Spleen (tissue), 11 donors: ENCODE measurements at regions not wholly inside any gene's neighbourhood (a gene's known extent, or its start where the extent isn't known, plus 50 kb on each side); places are given as distances from the start of the nearest gene placed in this dataset.

Source experiments
- DNase-seq: peaks from one replicate; pipeline ENCODE4 v3.0.0-alpha.2; 2020
- H3K27ac ChIP-seq, 8 donors: fragments of 200-600 bp; sonication (generic) in 7 of 8; 1 replicate in 4 of 8; 2 replicates in 4 of 8; pipeline versions ENCODE4 v1.5.0 to v1.8.0; 2016 to 2021; ENCODE audit warnings: inconsistent platforms in 4 of 8, mild to moderate bottlenecking in 4 of 8, moderate library complexity in 1 of 8
- H3K27me3 ChIP-seq, 7 donors: fragments of 200-600 bp; sonication (generic) in 6 of 7; replicated peaks in 1 of 7; 1 replicate in 4 of 7; 2 replicates in 3 of 7; pipeline versions ENCODE4 v1.5.0 to v1.8.0; 2016 to 2021; ENCODE audit warnings: inconsistent platforms in 3 of 7, mild to moderate bottlenecking in 1 of 7
- H3K36me3 ChIP-seq, 6 donors: fragments of 200-600 bp; sonication (generic) in 5 of 6; 1 replicate in 4 of 6; 2 replicates in 2 of 6; pipeline versions ENCODE4 v1.5.0 to v1.8.0; 2016 to 2021; ENCODE audit warnings: inconsistent platforms in 2 of 6
- H3K4me1 ChIP-seq, 6 donors: fragments of 200-600 bp; sonication (generic) in 5 of 6; 1 replicate in 3 of 6; 2 replicates in 3 of 6; pipeline versions ENCODE4 v1.5.0 to v1.8.0; 2016 to 2021; ENCODE audit warnings: inconsistent platforms in 3 of 6
- H3K4me3 ChIP-seq, 8 donors: fragments of 200-600 bp; sonication (generic) in 7 of 8; 1 replicate in 4 of 8; 2 replicates in 4 of 8; pipeline versions ENCODE4 v1.5.0 to v1.8.0; 2016 to 2021; ENCODE audit warnings: inconsistent platforms in 4 of 8, mild to moderate bottlenecking in 4 of 8, moderate library complexity in 2 of 8
- H3K9me3 ChIP-seq, 8 donors: fragments of 200-600 bp; sonication (generic) in 7 of 8; 1 replicate in 4 of 8; 2 replicates in 4 of 8; pipeline versions ENCODE4 v1.5.0 to v1.8.0; 2016 to 2021; ENCODE audit warnings: inconsistent platforms in 4 of 8
- POLR2A ChIP-seq, 3 donors: fragments of 450-650 bp; IDR thresholded peaks; one replicate each; pipeline ENCODE4 v1.5.1; 2017; ENCODE audit warnings: antibody characterized with exemption in 3 of 3, mild to moderate bottlenecking in 1 of 3
- POLR2AphosphoS5 ChIP-seq, 3 donors: sonication (generic); formaldehyde crosslinking; IDR thresholded peaks; one replicate each; pipeline ENCODE4 v1.5.1; 2017; ENCODE audit warnings: antibody characterized with exemption in 3 of 3
- WGBS, 5 donors: extraction: QIAGEN DNeasy Blood & Tissue Kit in 3 of 5; methylation state at CpG; one replicate each; pipeline versions ENCODE4 v1.1.5 to v1.1.7; 2013 to 2018; 5-methylcytosine and 5-hydroxymethylcytosine counted together
- intact Hi-C: fragments of 100-400 bp; cut with DNase I; formaldehyde crosslinking; loops from one replicate; pipeline ENCODE4 v1.15.0; 2023; ENCODE audit warnings: low total_unique reads
- TF ChIP-seq, protein P1 (sequence below), 11 experiments: fragments of 200-600 bp in 7 of 11; fragments of 450-650 bp in 4 of 11; sonication (generic) in 4 of 11; IDR thresholded peaks in 8 of 11; conservative IDR thresholded peaks in 3 of 11; 1 replicate in 7 of 11; 2 replicates in 4 of 11; pipeline versions ENCODE4 v1.4.0 to v1.8.0; 2016 to 2021; ENCODE audit warnings: antibody characterized with exemption in 11 of 11, inconsistent platforms in 4 of 11, mild to moderate bottlenecking in 1 of 11
- donor health status: healthy with polysubstance abuse.
- donor health status: DM: no; HTN: no; CAD: no; lungs with moderate emphysema.
- donor health status: DM: no; HTN: no; CAD: no.
- donor health status: Bipolar disorder and iron deficiency.
- donor health status: healthy.
- donor health status: DM: no; HTN: no; CAD: no.
- donor health status: DM: yes; HTN: yes; CAD: no.

DNA sequence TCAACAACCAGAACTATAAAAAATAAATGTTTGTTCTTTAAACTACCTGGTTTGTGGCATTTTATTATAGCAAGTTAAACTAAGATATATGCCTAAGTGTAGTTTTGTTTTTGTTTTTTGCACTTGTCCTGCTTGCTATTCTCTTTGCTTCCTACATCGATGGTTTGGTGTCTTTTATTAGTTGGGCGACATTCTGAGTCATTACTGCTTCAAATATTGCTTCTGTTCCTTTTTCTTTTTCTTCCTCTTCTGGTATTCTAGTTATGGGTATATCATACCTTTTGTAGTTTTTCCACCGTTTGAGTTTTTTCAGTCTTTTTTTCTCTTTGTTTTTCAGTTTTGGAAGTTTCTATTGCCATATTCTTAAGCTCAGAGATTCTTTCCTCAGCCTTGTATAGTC lies 86.9 kb downstream of the MACIR start:
- no peaks in the 10 kb centered on the region for H3K36me3 ChIP-seq
- intact Hi-C loops: no loop called here
- H3K27me3 ChIP-seq: no peaks in the 10 kb centered on the region
- TF ChIP-seq POLR2A (IDR thresholded peaks at IDR 0.05) (no peak), POLR2AphosphoS5 (IDR thresholded peaks at IDR 0.05) (no peak)
- TF ChIP-seq, protein P1, sequence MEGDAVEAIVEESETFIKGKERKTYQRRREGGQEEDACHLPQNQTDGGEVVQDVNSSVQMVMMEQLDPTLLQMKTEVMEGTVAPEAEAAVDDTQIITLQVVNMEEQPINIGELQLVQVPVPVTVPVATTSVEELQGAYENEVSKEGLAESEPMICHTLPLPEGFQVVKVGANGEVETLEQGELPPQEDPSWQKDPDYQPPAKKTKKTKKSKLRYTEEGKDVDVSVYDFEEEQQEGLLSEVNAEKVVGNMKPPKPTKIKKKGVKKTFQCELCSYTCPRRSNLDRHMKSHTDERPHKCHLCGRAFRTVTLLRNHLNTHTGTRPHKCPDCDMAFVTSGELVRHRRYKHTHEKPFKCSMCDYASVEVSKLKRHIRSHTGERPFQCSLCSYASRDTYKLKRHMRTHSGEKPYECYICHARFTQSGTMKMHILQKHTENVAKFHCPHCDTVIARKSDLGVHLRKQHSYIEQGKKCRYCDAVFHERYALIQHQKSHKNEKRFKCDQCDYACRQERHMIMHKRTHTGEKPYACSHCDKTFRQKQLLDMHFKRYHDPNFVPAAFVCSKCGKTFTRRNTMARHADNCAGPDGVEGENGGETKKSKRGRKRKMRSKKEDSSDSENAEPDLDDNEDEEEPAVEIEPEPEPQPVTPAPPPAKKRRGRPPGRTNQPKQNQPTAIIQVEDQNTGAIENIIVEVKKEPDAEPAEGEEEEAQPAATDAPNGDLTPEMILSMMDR (IDR thresholded peaks at IDR 0.05 in 8 of 11, conservative IDR thresholded peaks at IDR 0.05 in 3 of 11): no peak
- H3K27ac ChIP-seq: no peak overlapping the region
- 63 to 91% (median 74%) methylated on average over 3 of the region's 3 CpGs for WGBS, 5 donors
- H3K4me1 ChIP-seq: no peaks in the 10 kb centered on the region
- no peak for DNase-seq
- peaks cover 0 to 11% (median 6%) of the 10 kb centered on the region in 8 donors for H3K9me3 ChIP-seq
- no peak overlapping the region for H3K4me3 ChIP-seq

DNA sequence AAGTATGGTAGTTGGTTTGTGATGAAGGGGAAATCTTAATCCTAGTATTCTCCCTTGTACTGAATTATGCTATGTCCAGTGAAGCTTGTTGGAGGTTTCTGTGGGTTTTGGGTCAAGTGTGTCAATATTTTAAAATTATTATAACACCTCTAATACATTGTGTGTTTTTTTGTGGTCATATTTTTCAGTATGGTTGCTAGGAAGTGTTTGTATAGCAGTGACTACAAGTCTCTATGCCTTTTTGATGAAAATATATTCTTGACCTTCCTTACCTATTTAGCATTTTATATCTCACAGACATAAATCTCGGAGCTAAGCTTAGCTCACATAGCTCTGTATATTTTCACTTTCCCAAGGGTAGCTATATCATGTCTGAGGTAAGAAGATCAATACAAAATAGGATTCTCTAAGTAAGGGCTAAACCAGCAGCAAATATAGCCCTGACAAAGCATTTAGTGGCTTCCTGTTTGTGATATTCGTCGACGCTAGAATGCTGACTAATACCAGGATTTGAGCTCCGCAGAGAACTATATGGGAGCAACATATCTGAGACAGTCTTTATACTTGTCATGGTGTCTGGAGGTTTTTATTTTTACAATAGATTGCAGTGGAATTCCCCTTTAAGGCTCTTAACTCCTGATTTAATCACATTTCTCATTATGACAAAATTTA lies 82.3 kb downstream of the MACIR start:
- Histone ChIP-seq H3K4me1 (no peaks in the 10 kb centered on the region), H3K36me3 (no peaks in the 10 kb centered on the region), H3K4me3 (no peak overlapping the region), H3K27ac (no peak overlapping the region), H3K9me3 (peaks cover 0 to 11% (median 6%) of the 10 kb centered on the region in 8 donors), H3K27me3 (no peaks in the 10 kb centered on the region)
- WGBS, 5 donors: 22 to 36% (median 26%) methylated on average over 5 of the region's 5 CpGs
- DNase-seq: no peak
- intact Hi-C loops: no loop called here
- TF ChIP-seq, protein P1 (IDR thresholded peaks at IDR 0.05 in 8 of 11, conservative IDR thresholded peaks at IDR 0.05 in 3 of 11): no peak
- TF ChIP-seq POLR2A (IDR thresholded peaks at IDR 0.05): no peak
- no peak for TF ChIP-seq POLR2AphosphoS5 (IDR thresholded peaks at IDR 0.05)

DNA sequence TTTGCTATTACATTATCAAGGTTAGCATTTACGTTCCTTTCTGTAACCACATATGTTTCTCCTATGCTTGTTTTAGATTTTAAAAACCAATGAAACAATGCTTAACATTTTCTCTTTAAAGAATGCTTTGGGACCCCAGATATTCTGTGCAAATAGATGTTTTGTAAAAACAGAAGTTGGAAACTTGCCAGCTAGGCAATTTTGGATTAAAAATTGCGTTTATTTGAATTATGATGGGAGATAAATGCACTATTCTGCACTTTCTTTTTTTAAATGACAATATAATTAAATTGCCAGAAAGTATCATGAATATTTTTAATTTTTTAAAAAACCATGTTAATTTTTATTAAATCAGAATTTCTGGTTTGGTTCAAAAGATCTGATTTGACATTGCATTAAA lies 81.6 kb downstream of the MACIR start:
- H3K36me3 ChIP-seq: no peaks in the 10 kb centered on the region
- 81 to 94% (median 86%) methylated on average over 2 of the region's 2 CpGs for WGBS, 5 donors
- no peaks in the 10 kb centered on the region for H3K27me3 ChIP-seq
- no peaks in the 10 kb centered on the region for H3K4me1 ChIP-seq
- no peak for TF ChIP-seq POLR2A (IDR thresholded peaks at IDR 0.05)
- TF ChIP-seq, protein P1 (IDR thresholded peaks at IDR 0.05 in 8 of 11, conservative IDR thresholded peaks at IDR 0.05 in 3 of 11): no peak
- no peak for DNase-seq
- intact Hi-C loops: no loop called here
- H3K27ac ChIP-seq: no peak overlapping the region
- H3K4me3 ChIP-seq: no peak overlapping the region
- peaks cover 0 to 11% (median 6%) of the 10 kb centered on the region in 8 donors for H3K9me3 ChIP-seq

DNA sequence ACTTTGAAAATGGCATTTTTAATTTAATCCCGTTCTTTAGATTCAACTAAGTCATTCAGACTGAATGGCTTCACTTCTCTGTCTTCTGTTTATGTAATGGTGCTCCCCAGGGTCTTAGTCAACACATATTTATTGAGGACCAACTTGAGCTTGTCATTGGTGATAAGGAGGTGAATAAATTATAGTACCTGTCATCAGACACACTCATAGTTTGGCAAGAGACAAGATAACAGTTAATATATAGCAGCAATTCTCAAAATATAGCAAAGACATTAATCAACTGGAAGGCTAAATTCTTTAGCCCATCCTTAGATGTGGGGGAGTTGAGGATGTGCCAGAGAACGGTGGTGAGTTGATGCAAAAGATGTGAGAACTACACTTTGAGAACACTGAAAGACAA lies 78.4 kb downstream of the MACIR start:
- DNase-seq: no peak
- intact Hi-C loops: no loop called here
- H3K36me3 ChIP-seq: no peaks in the 10 kb centered on the region
- WGBS, 5 donors: 72 to 78% (median 74%) methylated on average over 2 of the region's 2 CpGs
- peaks cover 0 to 5% (median 3%) of the 10 kb centered on the region in 8 donors for H3K9me3 ChIP-seq
- H3K27me3 ChIP-seq: no peaks in the 10 kb centered on the region
- no peak for TF ChIP-seq POLR2AphosphoS5 (IDR thresholded peaks at IDR 0.05)
- no peak for TF ChIP-seq POLR2A (IDR thresholded peaks at IDR 0.05)
- TF ChIP-seq, protein P1 (IDR thresholded peaks at IDR 0.05 in 8 of 11, conservative IDR thresholded peaks at IDR 0.05 in 3 of 11): no peak
- no peaks in the 10 kb centered on the region for H3K4me1 ChIP-seq
- no peak overlapping the region for H3K4me3 ChIP-seq
- H3K27ac ChIP-seq: no peak overlapping the region
